K562 (cell line): ENCODE measurements at regions not wholly inside any gene's neighbourhood (a gene's known extent, or its start where the extent isn't known, plus 50 kb on each side); places are given as distances from the start of the nearest gene placed in this dataset.

Source experiments
- BHLHE40 ChIP-seq: IDR thresholded peaks from 2 replicates; pipeline ENCODE4 v1.6.1; 2011; ENCODE audit warnings: low read length, improper control_type of control experiment
- HNRNPLL ChIP-seq: fragments of 200-400 bp; formaldehyde crosslinking; IDR thresholded peaks from 2 replicates; pipeline ENCODE4 v1.6.1; 2017; ENCODE audit warnings: low read length, low read depth, mild to moderate bottlenecking; ENCODE audit not compliant: poor library complexity, severe bottlenecking
- MGA ChIP-seq: fragments of 450-650 bp; IDR thresholded peaks from 2 replicates; pipeline ENCODE4 v1.6.1; 2016; ENCODE audit warnings: mild to moderate bottlenecking, moderate library complexity
- NFYB ChIP-seq: IDR thresholded peaks from 2 replicates; pipeline ENCODE4 v1.6.1; 2011; ENCODE audit warnings: mild to moderate bottlenecking, moderate library complexity; ENCODE audit not compliant: insufficient read length; ENCODE audit errors: extremely low read depth
- PBX2 ChIP-seq, 2 experiments: IDR thresholded peaks in 1 of 2; conservative IDR thresholded peaks in 1 of 2; 2 replicates each; pipeline ENCODE4 v1.6.1; 2016; ENCODE audit warnings: low read depth in 2 of 2, mild to moderate bottlenecking in 1 of 2, missing compliant biosample characterization in 1 of 2, missing genetic modification characterization in 1 of 2, moderate library complexity in 1 of 2
- TCF7 ChIP-seq: sonication (generic); IDR thresholded peaks from 2 replicates; pipeline ENCODE4 v1.6.1; 2016; ENCODE audit warnings: antibody characterized with exemption, borderline replicate concordance
- ZFP30 ChIP-seq: fragments of 250-450 bp; sonication (Bioruptor Pico); IDR thresholded peaks from 2 replicates; pipeline ENCODE4 v1.8.0; 2022; ENCODE audit warnings: moderate library complexity, mild to moderate bottlenecking, inconsistent platforms, borderline replicate concordance
- ZNF197 ChIP-seq: fragments of 200-800 bp; sonication (Bioruptor generic); IDR thresholded peaks from 2 replicates; pipeline ENCODE4 v1.6.1; 2016; ENCODE audit warnings: low read depth, missing genetic modification characterization, missing compliant biosample characterization

- TF ChIP-seq MGA (no peak), NFYB (no peak), PBX2 (CRISPR knock-in tag; IDR thresholded peaks at IDR 0.05; ENCODE audit: low read depth) (no peak), PBX2 (tag; conservative IDR thresholded peaks at IDR 0.05; ENCODE audit: low read depth) (no peak), ZNF197 (CRISPR knock-in tag) (no peak), BHLHE40 (no peak), ZFP30 (CRISPR knock-in tag) (no peak), HNRNPLL (no peak), TCF7 (no peak)
Measured at GRCh38 chr4:127410644-127411043, 222.1 kb upstream of the INTU start (continued).
